ENCODE measurements at regions not wholly inside any gene's neighbourhood (a gene's known extent, or its start where the extent isn't known, plus 50 kb on each side); places are given as distances from the start of the nearest gene placed in this dataset.

- peak; percentile 34 for DNase-seq
Measured at GRCh38 chr17:77493238-77493820, 352.6 kb downstream of the SEC14L1 start.

- DNase-seq, result peak; percentile 37
Measured at GRCh38 chr17:77493901-77494663, 353.3 kb downstream of the SEC14L1 start.

- peak; percentile 73 for DNase-seq
Measured at GRCh38 chr17:77494664-77495435, 354.1 kb downstream of the SEC14L1 start.

- no peak for DNase-seq
Measured at GRCh38 chr17:77495575-77495974, 354.8 kb downstream of the SEC14L1 start.

GRCh38 chr17:77496401-77496801 is 355.6 kb downstream of the SEC14L1 start:
- no peak for DNase-seq

- no peak for DNase-seq
Measured at GRCh38 chr17:77496831-77497577, 356.2 kb downstream of the SEC14L1 start.

- DNase-seq, result no peak
Measured at GRCh38 chr17:77497578-77497934, 356.8 kb downstream of the SEC14L1 start.

- DNase-seq, result no peak
Measured at GRCh38 chr17:77498091-77498741, 357.4 kb downstream of the SEC14L1 start.

- DNase-seq, result no peak
Measured at GRCh38 chr17:77498791-77499698, 358.3 kb downstream of the SEC14L1 start.

GRCh38 chr17:77499699-77500435 is 359.1 kb downstream of the SEC14L1 start:
- no peak for DNase-seq

GRCh38 chr17:77501101-77501566 is 360.4 kb downstream of the SEC14L1 start:
- peak; percentile 74 for DNase-seq

- peak; percentile 14 for DNase-seq
Measured at GRCh38 chr17:77501751-77502625, 361.2 kb downstream of the SEC14L1 start.

GRCh38 chr17:77502626-77503292 is 362.0 kb downstream of the SEC14L1 start:
- no peak for DNase-seq

GRCh38 chr17:77503293-77503655 is 362.5 kb downstream of the SEC14L1 start:
- DNase-seq, result no peak

- DNase-seq, result no peak
Measured at GRCh38 chr17:77503916-77504651, 363.3 kb downstream of the SEC14L1 start.

- DNase-seq, result no peak
Measured at GRCh38 chr17:77504652-77505155, 363.9 kb downstream of the SEC14L1 start.

GRCh38 chr17:77505181-77505639 is 364.4 kb downstream of the SEC14L1 start:
- no peak for DNase-seq

- no peak for DNase-seq
Measured at GRCh38 chr17:77506371-77506991, 365.7 kb downstream of the SEC14L1 start.
